Kidney (tissue), 13 donors: ENCODE measurements at regions not wholly inside any gene's neighbourhood (a gene's known extent, or its start where the extent isn't known, plus 50 kb on each side); places are given as distances from the start of the nearest gene placed in this dataset.

Source experiments
- DNase-seq, 5 donors: peaks; one replicate each; pipeline ENCODE4 v3.0.0-alpha.2; 2013 to 2020
- FAIRE-seq: peaks from 2 replicates; lab custom pipeline; 2012; peaks lifted over from hg19 to GRCh38; lab: Jason Lieb, UNC
- H3K27ac ChIP-seq, 2 donors: one replicate each; pipeline ENCODE4 v1.7.0; 2013; ENCODE audit warnings: low read depth in 2 of 2, low read length in 2 of 2, inconsistent platforms in 1 of 2
- H3K27me3 ChIP-seq: one replicate; pipeline ENCODE4 v1.7.1; 2013; ENCODE audit warnings: low read length, inconsistent platforms; ENCODE audit not compliant: control insufficient read depth, insufficient read depth
- H3K36me3 ChIP-seq, 3 donors: one replicate each; pipeline versions ENCODE4 v1.7.0 to v1.7.1; 2013; ENCODE audit warnings: low read length in 3 of 3, control low read depth in 1 of 3, inconsistent platforms in 1 of 3; ENCODE audit not compliant: insufficient read depth in 3 of 3, control insufficient read depth in 2 of 3
- H3K4me1 ChIP-seq, 3 donors: one replicate each; pipeline versions ENCODE4 v1.7.0 to v1.7.1; 2013; ENCODE audit warnings: low read length in 3 of 3, inconsistent platforms in 1 of 3, low read depth in 1 of 3; ENCODE audit not compliant: control insufficient read depth in 2 of 3, insufficient read depth in 2 of 3
- H3K4me3 ChIP-seq, 3 donors: one replicate each; pipeline versions ENCODE4 v1.7.0 to v1.8.1; 2013; ENCODE audit warnings: low read length in 3 of 3, control low read depth in 1 of 3, inconsistent platforms in 1 of 3
- H3K9ac ChIP-seq, 3 donors: one replicate each; pipeline versions ENCODE4 v1.7.0 to v1.7.1; 2013; ENCODE audit warnings: low read length in 3 of 3, control low read depth in 1 of 3, inconsistent platforms in 1 of 3
- H3K9me3 ChIP-seq, 3 donors: one replicate each; pipeline versions ENCODE4 v1.7.0 to v1.7.1; 2013; ENCODE audit warnings: low read length in 3 of 3, control low read depth in 1 of 3, inconsistent platforms in 1 of 3; ENCODE audit not compliant: control insufficient read depth in 2 of 3, insufficient read depth in 1 of 3
- intact Hi-C: fragments of 100-400 bp; cut with DNase I; formaldehyde crosslinking; loops from one replicate; pipeline ENCODE4 v1.11.1; 2022
- TF ChIP-seq, protein P1 (sequence below): IDR thresholded peaks from 3 replicates; pipeline ENCODE4 v1.5.1; 2012; ENCODE audit warnings: mild to moderate bottlenecking, moderate library complexity, borderline replicate concordance; ENCODE audit not compliant: insufficient read depth; ENCODE audit errors: extremely low read depth
- donor health status: control.
- donor health status: control.
- donor health status: control.
- donor health status: control.
- donor health status: control.
- donor health status: DM: yes; HTN: yes; CAD: no.
- donor health status: Normal renal cell carcinoma (clear cell type).

DNA sequence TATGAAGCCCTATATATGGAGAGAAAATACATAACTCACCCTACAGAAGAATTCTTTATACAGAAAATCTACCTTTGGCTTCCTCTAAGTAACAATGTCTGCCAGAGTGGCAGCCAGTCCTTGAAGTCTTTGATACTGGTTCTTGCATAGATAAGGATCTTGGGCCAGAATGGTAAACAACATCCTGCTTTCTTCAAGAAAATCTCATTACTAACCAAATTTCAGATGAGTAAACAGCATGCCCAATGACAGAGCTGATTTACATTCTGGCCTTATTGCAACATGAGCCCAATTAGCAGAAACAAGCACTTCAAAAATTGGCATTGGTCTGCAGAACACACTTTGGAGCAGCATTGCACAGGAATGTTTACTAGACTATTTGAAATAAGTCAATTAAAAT, 336.5 kb upstream of the ST6GAL2 start:
- Histone ChIP-seq H3K36me3 (no peaks in the 10 kb centered on the region), H3K9me3 (no peaks in the 10 kb centered on the region), H3K9ac (no peak overlapping the region), H3K27ac (no peak overlapping the region), H3K4me3 (no peak overlapping the region), H3K4me1 (no peaks in the 10 kb centered on the region), H3K27me3 (no peaks in the 10 kb centered on the region)
- intact Hi-C loops: no loop called here
- FAIRE-seq (no peak), DNase-seq (no peak)
- TF ChIP-seq, protein P1, sequence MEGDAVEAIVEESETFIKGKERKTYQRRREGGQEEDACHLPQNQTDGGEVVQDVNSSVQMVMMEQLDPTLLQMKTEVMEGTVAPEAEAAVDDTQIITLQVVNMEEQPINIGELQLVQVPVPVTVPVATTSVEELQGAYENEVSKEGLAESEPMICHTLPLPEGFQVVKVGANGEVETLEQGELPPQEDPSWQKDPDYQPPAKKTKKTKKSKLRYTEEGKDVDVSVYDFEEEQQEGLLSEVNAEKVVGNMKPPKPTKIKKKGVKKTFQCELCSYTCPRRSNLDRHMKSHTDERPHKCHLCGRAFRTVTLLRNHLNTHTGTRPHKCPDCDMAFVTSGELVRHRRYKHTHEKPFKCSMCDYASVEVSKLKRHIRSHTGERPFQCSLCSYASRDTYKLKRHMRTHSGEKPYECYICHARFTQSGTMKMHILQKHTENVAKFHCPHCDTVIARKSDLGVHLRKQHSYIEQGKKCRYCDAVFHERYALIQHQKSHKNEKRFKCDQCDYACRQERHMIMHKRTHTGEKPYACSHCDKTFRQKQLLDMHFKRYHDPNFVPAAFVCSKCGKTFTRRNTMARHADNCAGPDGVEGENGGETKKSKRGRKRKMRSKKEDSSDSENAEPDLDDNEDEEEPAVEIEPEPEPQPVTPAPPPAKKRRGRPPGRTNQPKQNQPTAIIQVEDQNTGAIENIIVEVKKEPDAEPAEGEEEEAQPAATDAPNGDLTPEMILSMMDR: no peak

GRCh38 chr2:107235491-107236254, 349.7 kb upstream of the ST6GAL2 start:
- no peaks in the 10 kb centered on the region for H3K9me3 ChIP-seq
- H3K36me3 ChIP-seq: no peaks in the 10 kb centered on the region
- no peak for DNase-seq
- TF ChIP-seq, protein P1: no peak
- intact Hi-C loops: no loop called here
- no peak overlapping the region for H3K9ac ChIP-seq
- FAIRE-seq: no peak
- no peaks in the 10 kb centered on the region for H3K4me1 ChIP-seq
- H3K27ac ChIP-seq: no peak overlapping the region
- no peaks in the 10 kb centered on the region for H3K27me3 ChIP-seq
- no peak overlapping the region for H3K4me3 ChIP-seq

GRCh38 chr2:107242811-107243210, 356.8 kb upstream of the ST6GAL2 start:
- H3K36me3 ChIP-seq: no peaks in the 10 kb centered on the region
- H3K4me1 ChIP-seq: no peaks in the 10 kb centered on the region
- TF ChIP-seq, protein P1: no peak
- H3K9me3 ChIP-seq: no peaks in the 10 kb centered on the region
- H3K27ac ChIP-seq: no peak overlapping the region
- intact Hi-C loops: no loop called here
- H3K9ac ChIP-seq: no peak overlapping the region
- H3K27me3 ChIP-seq: no peaks in the 10 kb centered on the region
- FAIRE-seq (no peak), DNase-seq (no peak)
- no peak overlapping the region for H3K4me3 ChIP-seq

GRCh38 chr2:107248932-107249331, 363.0 kb upstream of the ST6GAL2 start:
- TF ChIP-seq, protein P1: no peak
- no peaks in the 10 kb centered on the region for H3K36me3 ChIP-seq
- H3K4me1 ChIP-seq: no peaks in the 10 kb centered on the region
- H3K27ac ChIP-seq: no peak overlapping the region
- H3K4me3 ChIP-seq: no peak overlapping the region
- DNase-seq: no peak
- no peak for FAIRE-seq
- no peak overlapping the region for H3K9ac ChIP-seq
- H3K27me3 ChIP-seq: no peaks in the 10 kb centered on the region
- H3K9me3 ChIP-seq: no peaks in the 10 kb centered on the region
- intact Hi-C loops: no loop called here
